ENCODE measurements at regions not wholly inside any gene's neighbourhood (a gene's known extent, or its start where the extent isn't known, plus 50 kb on each side); places are given as distances from the start of the nearest gene placed in this dataset.

DNA sequence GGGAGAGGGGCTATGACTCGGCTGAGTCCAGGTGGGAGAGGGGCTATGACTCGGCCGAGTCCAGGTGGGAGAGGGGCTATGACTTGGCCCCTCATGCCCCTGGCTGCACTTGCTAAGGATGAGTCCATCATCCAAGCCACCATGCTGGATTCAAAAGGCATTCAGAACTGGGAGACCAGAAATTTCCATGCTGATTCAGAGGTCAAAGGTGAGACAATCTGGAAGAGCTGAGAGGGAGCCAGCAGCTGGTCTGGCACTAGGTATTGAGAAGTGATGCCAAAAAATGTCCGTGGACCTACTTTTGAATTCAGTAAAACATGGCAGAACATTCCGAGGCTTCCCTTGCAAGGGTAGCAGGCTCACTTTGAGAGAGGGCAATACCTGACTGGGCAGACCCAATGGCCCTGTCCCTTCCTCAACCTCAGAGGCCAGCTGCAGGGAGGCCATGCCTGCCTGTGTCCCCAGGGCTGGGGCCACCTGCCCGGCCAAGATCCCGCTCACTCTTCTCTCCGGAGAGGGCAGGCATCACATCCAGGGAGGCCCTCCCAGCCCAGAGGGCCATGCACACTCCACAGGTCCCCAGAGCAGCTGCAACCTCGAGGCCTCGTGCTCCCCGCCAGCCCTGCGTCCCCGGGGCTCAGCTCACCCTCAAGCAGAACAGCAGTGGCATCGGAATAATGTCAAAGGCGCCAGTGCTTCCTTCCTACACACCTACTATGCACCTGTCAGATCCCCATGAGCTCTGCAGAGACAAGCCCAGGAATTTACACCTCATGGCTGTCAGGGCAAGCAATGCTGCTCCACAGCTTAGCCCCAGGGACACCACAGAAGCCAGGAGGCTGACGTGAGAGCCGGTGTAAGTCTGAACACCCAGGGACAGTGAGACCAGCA, 80.2 kb upstream of the GPC1 start:
- TF ChIP-seq CTCF (conservative IDR thresholded peaks at IDR 0.05; ENCODE audit: low read depth, low read length) (no peak), EZH2phosphoT487 (IDR thresholded peaks at IDR 0.05; ENCODE audit: borderline replicate concordance, low read length) (no peak), EZH2 (IDR thresholded peaks at IDR 0.05; ENCODE audit: low read length, unreplicated experiment) (no peak)
